Gastrocnemius medialis (tissue), 4 donors: ENCODE measurements at regions not wholly inside any gene's neighbourhood (a gene's known extent, or its start where the extent isn't known, plus 50 kb on each side); places are given as distances from the start of the nearest gene placed in this dataset.

ENCODE experiments used
- ATAC-seq, 2 donors: fragments of 150-250 bp; one replicate each; pipeline ENCODE4 v1.9.1; 2016
- DNase-seq, 2 donors: peaks; one replicate each; pipeline ENCODE4 v3.0.0-alpha.2; 2019
- H3K27ac ChIP-seq, 4 donors: fragments of 200-600 bp; sonication (generic); 1 replicate in 1 of 4; 2 replicates in 3 of 4; pipeline ENCODE4 v1.5.1; 2016 to 2018; ENCODE audit warnings: mild to moderate bottlenecking in 2 of 4, moderate library complexity in 1 of 4
- H3K27me3 ChIP-seq, 3 donors: fragments of 200-600 bp; sonication (generic) in 2 of 3; 1 replicate in 1 of 3; 2 replicates in 2 of 3; pipeline versions ENCODE4 v1.5.1 to v1.6.0; 2016 to 2019; ENCODE audit warnings: mild to moderate bottlenecking in 1 of 3, moderate library complexity in 1 of 3
- H3K36me3 ChIP-seq, 2 donors: fragments of 200-600 bp; sonication (generic) in 1 of 2; one replicate each; pipeline ENCODE4 v1.5.1; 2017 to 2018
- H3K4me1 ChIP-seq, 2 donors: fragments of 200-600 bp; sonication (generic) in 1 of 2; one replicate each; pipeline ENCODE4 v1.5.1; 2016 to 2017; ENCODE audit warnings: mild to moderate bottlenecking in 2 of 2
- H3K4me3 ChIP-seq, 4 donors: fragments of 200-600 bp; sonication (generic) in 3 of 4; 1 replicate in 1 of 4; 2 replicates in 3 of 4; pipeline ENCODE4 v1.5.1; 2016 to 2019; ENCODE audit warnings: mild to moderate bottlenecking in 2 of 4
- H3K9me3 ChIP-seq, 3 donors: fragments of 200-600 bp; sonication (generic) in 2 of 3; 1 replicate in 1 of 3; 2 replicates in 2 of 3; pipeline ENCODE4 v1.5.1; 2016 to 2019
- POLR2A ChIP-seq, 2 donors: fragments of 450-650 bp; IDR thresholded peaks; one replicate each; pipeline ENCODE4 v1.6.1; 2017; ENCODE audit warnings: antibody characterized with exemption in 2 of 2, mild to moderate bottlenecking in 2 of 2, moderate library complexity in 2 of 2
- in situ Hi-C, 4 donors: fragments of 200-750 bp; cut with MboI; loops; one replicate each; pipeline versions ENCODE4 v1.15.0 to v1.8.0; 2017; ENCODE audit warnings: low sequenced_read_pairs in 4 of 4
- intact Hi-C: fragments of 100-400 bp; cut with DNase I; formaldehyde crosslinking; loops from one replicate; pipeline ENCODE4 v1.15.1; 2023; ENCODE audit warnings: low total_unique reads
- TF ChIP-seq, protein P1 (sequence below), 5 experiments: fragments of 450-650 bp in 3 of 5; fragments of 200-600 bp in 2 of 5; sonication (generic) in 2 of 5; IDR thresholded peaks in 4 of 5; conservative IDR thresholded peaks in 1 of 5; 1 replicate in 4 of 5; 2 replicates in 1 of 5; pipeline ENCODE4 v1.5.1; 2016 to 2019; ENCODE audit warnings: antibody characterized with exemption in 5 of 5, mild to moderate bottlenecking in 3 of 5, moderate library complexity in 3 of 5

- no peak overlapping the region for H3K4me3 ChIP-seq
- ATAC-seq (no peak), DNase-seq (no peak)
- no peaks in the 10 kb centered on the region for H3K27me3 ChIP-seq
- H3K9me3 ChIP-seq, result no peaks in the 10 kb centered on the region
- in situ Hi-C loops, result no loop called here
- no peak for TF ChIP-seq POLR2A (IDR thresholded peaks at IDR 0.05)
- TF ChIP-seq, protein P1, sequence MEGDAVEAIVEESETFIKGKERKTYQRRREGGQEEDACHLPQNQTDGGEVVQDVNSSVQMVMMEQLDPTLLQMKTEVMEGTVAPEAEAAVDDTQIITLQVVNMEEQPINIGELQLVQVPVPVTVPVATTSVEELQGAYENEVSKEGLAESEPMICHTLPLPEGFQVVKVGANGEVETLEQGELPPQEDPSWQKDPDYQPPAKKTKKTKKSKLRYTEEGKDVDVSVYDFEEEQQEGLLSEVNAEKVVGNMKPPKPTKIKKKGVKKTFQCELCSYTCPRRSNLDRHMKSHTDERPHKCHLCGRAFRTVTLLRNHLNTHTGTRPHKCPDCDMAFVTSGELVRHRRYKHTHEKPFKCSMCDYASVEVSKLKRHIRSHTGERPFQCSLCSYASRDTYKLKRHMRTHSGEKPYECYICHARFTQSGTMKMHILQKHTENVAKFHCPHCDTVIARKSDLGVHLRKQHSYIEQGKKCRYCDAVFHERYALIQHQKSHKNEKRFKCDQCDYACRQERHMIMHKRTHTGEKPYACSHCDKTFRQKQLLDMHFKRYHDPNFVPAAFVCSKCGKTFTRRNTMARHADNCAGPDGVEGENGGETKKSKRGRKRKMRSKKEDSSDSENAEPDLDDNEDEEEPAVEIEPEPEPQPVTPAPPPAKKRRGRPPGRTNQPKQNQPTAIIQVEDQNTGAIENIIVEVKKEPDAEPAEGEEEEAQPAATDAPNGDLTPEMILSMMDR (IDR thresholded peaks at IDR 0.05 in 4 of 5, conservative IDR thresholded peaks at IDR 0.05 in 1 of 5), result no peak
- no peaks in the 10 kb centered on the region for H3K4me1 ChIP-seq
- intact Hi-C loops, result no loop called here
- no peaks in the 10 kb centered on the region for H3K36me3 ChIP-seq
- H3K27ac ChIP-seq, result no peak overlapping the region
These were observed 390.8 kb upstream of the ZNF385D start for GRCh38 chr3:22141769-22142168.

- no peak for TF ChIP-seq POLR2A (IDR thresholded peaks at IDR 0.05)
- TF ChIP-seq, protein P1 (IDR thresholded peaks at IDR 0.05 in 4 of 5, conservative IDR thresholded peaks at IDR 0.05 in 1 of 5), result no peak
- H3K4me1 ChIP-seq, result no peaks in the 10 kb centered on the region
- DNase-seq (no peak), ATAC-seq (no peak)
- H3K27ac ChIP-seq, result no peak overlapping the region
- H3K9me3 ChIP-seq, result no peaks in the 10 kb centered on the region
- intact Hi-C loops, result no loop called here
- H3K27me3 ChIP-seq, result no peaks in the 10 kb centered on the region
- no peak overlapping the region for H3K4me3 ChIP-seq
- in situ Hi-C loops, result no loop called here
- no peaks in the 10 kb centered on the region for H3K36me3 ChIP-seq
These were observed 396.2 kb upstream of the ZNF385D start for GRCh38 chr3:22147161-22147560.

DNA sequence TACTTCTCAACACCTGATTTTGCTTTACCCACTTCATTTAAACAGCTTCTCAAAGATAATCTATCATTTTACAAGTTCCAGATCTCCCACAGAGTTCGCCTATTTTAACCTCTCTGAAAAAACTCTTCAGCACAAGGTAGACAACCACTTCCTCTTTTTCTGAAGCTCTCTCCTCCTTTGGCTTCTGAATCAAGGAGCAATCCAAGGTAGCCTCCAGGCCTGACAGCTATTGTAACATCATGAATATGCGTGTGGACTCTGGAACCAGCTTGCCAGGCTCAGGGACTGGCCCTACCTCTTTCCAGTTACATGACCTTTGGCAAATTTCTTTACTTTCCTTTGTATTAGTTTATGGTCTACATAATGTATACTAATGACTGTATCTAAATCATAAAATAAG, 405.9 kb upstream of the ZNF385D start:
- H3K4me3 ChIP-seq, result no peak overlapping the region
- H3K9me3 ChIP-seq, result no peaks in the 10 kb centered on the region
- DNase-seq (no peak), ATAC-seq (no peak)
- H3K36me3 ChIP-seq, result no peaks in the 10 kb centered on the region
- in situ Hi-C loops (no loop called here), intact Hi-C loops (no loop called here)
- peaks cover 0 to 2% of the 10 kb centered on the region in 2 donors for H3K4me1 ChIP-seq
- H3K27ac ChIP-seq, result no peak overlapping the region
- TF ChIP-seq POLR2A (IDR thresholded peaks at IDR 0.05), result no peak
- TF ChIP-seq, protein P1 (IDR thresholded peaks at IDR 0.05 in 4 of 5, conservative IDR thresholded peaks at IDR 0.05 in 1 of 5), result no peak
- H3K27me3 ChIP-seq, result no peaks in the 10 kb centered on the region

DNA sequence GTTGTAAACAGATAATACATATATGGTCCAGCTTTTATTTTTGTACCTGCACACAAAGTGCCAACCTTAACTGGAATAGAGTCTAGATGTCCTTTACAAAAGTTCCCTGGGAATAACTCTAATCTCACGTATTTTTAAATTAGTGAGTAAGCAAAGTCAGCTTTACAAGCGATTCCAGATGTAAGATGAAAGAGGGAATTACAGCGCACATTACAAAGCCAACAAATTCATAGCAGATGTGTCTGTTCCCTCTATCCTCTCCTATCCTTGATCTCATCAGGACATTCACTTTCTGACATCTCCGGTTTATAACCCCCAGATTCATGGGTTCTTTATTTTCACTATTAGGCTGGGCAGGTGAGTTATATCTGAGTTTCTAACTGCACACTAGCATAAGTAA, 406.8 kb upstream of the ZNF385D start:
- intact Hi-C loops (no loop called here), in situ Hi-C loops (no loop called here)
- no peak overlapping the region for H3K4me3 ChIP-seq

More for the DNA sequence above, 406.8 kb upstream of the ZNF385D start:
- H3K27ac ChIP-seq, result no peak overlapping the region
- DNase-seq (no peak), ATAC-seq (no peak)
- H3K27me3 ChIP-seq, result no peaks in the 10 kb centered on the region
- TF ChIP-seq POLR2A (IDR thresholded peaks at IDR 0.05), result no peak
- TF ChIP-seq, protein P1 (IDR thresholded peaks at IDR 0.05 in 4 of 5, conservative IDR thresholded peaks at IDR 0.05 in 1 of 5), result no peak
- peaks cover 0 to 2% of the 10 kb centered on the region in 2 donors for H3K4me1 ChIP-seq
- H3K9me3 ChIP-seq, result no peaks in the 10 kb centered on the region
- no peaks in the 10 kb centered on the region for H3K36me3 ChIP-seq
